Activated CD4-positive, alpha-beta T cell treated with anti-CD3 and anti-CD28 coated beads, Interleukin-2, amount 10 ng/mL, durations not matched to agents 7 days and 5 days (primary cell): ENCODE measurements at regions not wholly inside any gene's neighbourhood (a gene's known extent, or its start where the extent isn't known, plus 50 kb on each side); places are given as distances from the start of the nearest gene placed in this dataset.

Source experiments
- CTCF ChIA-PET: fragments of 350-600 bp; sonication (Branson Sonifier 250); formaldehyde crosslinking; loops from one replicate; lab custom pipeline; 2021; ENCODE audit warnings: antibody characterized with exemption; lab: Charles Lee
- POLR2A ChIA-PET: fragments of 350-600 bp; sonication (Branson Sonifier 250); formaldehyde crosslinking; loops from one replicate; lab custom pipeline; 2021; ENCODE audit warnings: antibody characterized with exemption; lab: Charles Lee
- DNase-seq: peaks from one replicate; pipeline ENCODE4 v3.0.0-alpha.2; 2020
- H3K27ac Mint-ChIP-seq: one replicate; pipeline ENCODE4 v1.8.0; 2021; ENCODE audit warnings: mild to moderate bottlenecking, moderate library complexity, mixed read lengths
- H3K27me3 Mint-ChIP-seq: one replicate; pipeline ENCODE4 v1.8.0; 2021; ENCODE audit warnings: mixed read lengths
- H3K36me3 Mint-ChIP-seq: one replicate; pipeline ENCODE4 v1.8.0; 2021; ENCODE audit warnings: low read depth, mixed read lengths
- H3K4me1 Mint-ChIP-seq: one replicate; pipeline ENCODE4 v1.8.0; 2021; ENCODE audit warnings: mixed read lengths
- H3K4me3 Mint-ChIP-seq: one replicate; pipeline ENCODE4 v1.8.0; 2021; ENCODE audit warnings: mild to moderate bottlenecking, moderate library complexity, mixed read lengths
- H3K9me3 Mint-ChIP-seq: one replicate; pipeline ENCODE4 v1.8.0; 2021; ENCODE audit warnings: mixed read lengths

- H3K4me3 Mint-ChIP-seq, result no peak overlapping the region
- no peak overlapping the region for H3K27ac Mint-ChIP-seq
- POLR2A ChIA-PET, result no interaction called here
- H3K9me3 Mint-ChIP-seq, result no peaks in the 10 kb centered on the region
- H3K27me3 Mint-ChIP-seq, result no peaks in the 10 kb centered on the region
- H3K36me3 Mint-ChIP-seq, result no peaks in the 10 kb centered on the region
- DNase-seq, result no peak
- CTCF ChIA-PET, result no interaction called here
- H3K4me1 Mint-ChIP-seq, result no peaks in the 10 kb centered on the region
Observed at GRCh38 chr4:58111818-58112217, 1001.6 kb upstream of the IGFBP7 start.

DNA sequence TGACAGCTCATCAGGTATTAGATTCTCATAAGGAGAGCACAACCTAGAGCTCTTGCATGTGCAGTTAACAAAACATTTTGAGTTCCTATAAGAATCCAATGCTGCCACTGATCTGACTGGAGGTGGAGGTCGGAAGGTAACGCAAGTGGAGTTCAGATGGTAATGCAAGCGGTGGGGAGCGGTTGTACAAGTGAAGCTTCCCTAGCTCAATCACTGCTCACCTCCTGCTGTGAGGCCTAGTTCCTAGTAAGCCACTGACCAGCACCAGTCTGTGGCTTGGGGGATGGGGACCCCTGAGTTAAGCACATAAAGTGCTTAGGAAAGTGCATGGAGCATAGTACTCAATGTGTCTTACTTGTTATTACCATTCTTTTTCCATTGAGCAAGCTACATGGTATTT, 983.2 kb upstream of the IGFBP7 start:
- no peaks in the 10 kb centered on the region for H3K4me1 Mint-ChIP-seq
- POLR2A ChIA-PET, result no interaction called here
- no peak overlapping the region for H3K27ac Mint-ChIP-seq
- DNase-seq, result no peak
- H3K27me3 Mint-ChIP-seq, result no peaks in the 10 kb centered on the region
- CTCF ChIA-PET, result no interaction called here
- H3K4me3 Mint-ChIP-seq, result no peak overlapping the region
- no peaks in the 10 kb centered on the region for H3K36me3 Mint-ChIP-seq
- no peaks in the 10 kb centered on the region for H3K9me3 Mint-ChIP-seq

GRCh38 chr4:58090539-58090938, 980.4 kb upstream of the IGFBP7 start:
- CTCF ChIA-PET, result interaction anchor here (0.9 kb wide), 1 partner anchor 26 kb away, joined by 3 read pairs; no protein-coding TSS in a partner anchor
- Mint-ChIP-seq H3K27me3 (no peaks in the 10 kb centered on the region), H3K4me1 (no peaks in the 10 kb centered on the region), H3K9me3 (no peaks in the 10 kb centered on the region), H3K27ac (no peak overlapping the region), H3K4me3 (no peak overlapping the region), H3K36me3 (no peaks in the 10 kb centered on the region)
- no peak for DNase-seq
- POLR2A ChIA-PET, result no interaction called here

GRCh38 chr4:58081356-58081755, 971.2 kb upstream of the IGFBP7 start:
- CTCF ChIA-PET, result interaction anchor here (0.6 kb wide), 1 partner anchor 580 kb away, joined by 4 read pairs; no protein-coding TSS in a partner anchor
- peaks cover 6% of the 10 kb centered on the region for H3K9me3 Mint-ChIP-seq
- H3K4me3 Mint-ChIP-seq, result no peak overlapping the region
- H3K27me3 Mint-ChIP-seq, result no peaks in the 10 kb centered on the region
- H3K4me1 Mint-ChIP-seq, result no peaks in the 10 kb centered on the region
- H3K27ac Mint-ChIP-seq, result no peak overlapping the region
- DNase-seq, result no peak
- POLR2A ChIA-PET, result no interaction called here
- no peaks in the 10 kb centered on the region for H3K36me3 Mint-ChIP-seq

DNA sequence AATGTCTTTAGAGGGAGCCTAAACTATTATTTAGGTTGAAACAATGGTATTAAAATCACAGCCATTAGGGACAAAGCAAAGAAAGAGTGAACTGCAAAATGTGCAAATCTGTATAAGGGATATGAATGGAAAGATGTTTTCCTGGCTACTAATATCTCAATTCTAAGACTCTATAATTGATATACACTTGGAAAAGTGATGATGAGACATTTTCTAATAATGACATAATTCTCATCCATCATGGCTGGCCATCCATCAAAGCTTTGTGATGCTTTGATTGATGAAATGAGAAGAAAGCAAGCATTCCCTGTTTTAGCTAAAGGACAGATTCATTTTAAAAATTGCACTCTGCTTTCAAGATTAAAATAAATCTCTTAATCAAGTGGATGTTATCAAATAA, 965.5 kb upstream of the IGFBP7 start:
- ChIA-PET CTCF (no interaction called here), POLR2A (no interaction called here)
- H3K4me3 Mint-ChIP-seq, result no peak overlapping the region
- no peaks in the 10 kb centered on the region for H3K4me1 Mint-ChIP-seq
- H3K9me3 Mint-ChIP-seq, result peaks cover 6% of the 10 kb centered on the region
- DNase-seq, result no peak
- no peaks in the 10 kb centered on the region for H3K27me3 Mint-ChIP-seq
- H3K36me3 Mint-ChIP-seq, result no peaks in the 10 kb centered on the region
- H3K27ac Mint-ChIP-seq, result no peak overlapping the region

DNA sequence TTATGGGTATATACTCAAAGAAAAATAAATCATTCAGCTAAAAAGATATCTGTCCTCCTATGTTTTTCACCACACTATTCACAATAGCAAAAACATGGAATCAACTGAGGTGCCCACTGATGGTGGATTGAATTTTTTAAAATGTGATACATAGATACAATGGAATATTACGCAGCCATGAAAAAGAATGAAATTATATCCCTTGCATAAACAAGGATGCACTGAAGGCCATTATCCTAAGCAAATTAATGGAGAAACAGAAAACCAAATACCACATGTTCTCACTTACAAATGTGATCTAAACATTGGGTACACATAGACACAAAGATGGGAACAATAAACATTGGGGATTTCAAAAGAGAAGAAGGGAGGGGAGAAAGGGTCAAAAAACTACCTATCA, 964.2 kb upstream of the IGFBP7 start:
- no peak for DNase-seq
- Mint-ChIP-seq H3K27me3 (no peaks in the 10 kb centered on the region), H3K4me3 (no peak overlapping the region), H3K27ac (no peak overlapping the region), H3K36me3 (no peaks in the 10 kb centered on the region), H3K9me3 (peaks cover 6% of the 10 kb centered on the region), H3K4me1 (no peaks in the 10 kb centered on the region)
- ChIA-PET CTCF (no interaction called here), POLR2A (no interaction called here)

GRCh38 chr4:58070726-58071125, 960.5 kb upstream of the IGFBP7 start:
- POLR2A ChIA-PET, result no interaction called here
- CTCF ChIA-PET, result no interaction called here
- H3K36me3 Mint-ChIP-seq, result no peaks in the 10 kb centered on the region
- peaks cover 4% of the 10 kb centered on the region for H3K9me3 Mint-ChIP-seq
- H3K27me3 Mint-ChIP-seq, result no peaks in the 10 kb centered on the region
- no peak overlapping the region for H3K27ac Mint-ChIP-seq
- no peak for DNase-seq
- H3K4me3 Mint-ChIP-seq, result no peak overlapping the region
- H3K4me1 Mint-ChIP-seq, result no peaks in the 10 kb centered on the region

DNA sequence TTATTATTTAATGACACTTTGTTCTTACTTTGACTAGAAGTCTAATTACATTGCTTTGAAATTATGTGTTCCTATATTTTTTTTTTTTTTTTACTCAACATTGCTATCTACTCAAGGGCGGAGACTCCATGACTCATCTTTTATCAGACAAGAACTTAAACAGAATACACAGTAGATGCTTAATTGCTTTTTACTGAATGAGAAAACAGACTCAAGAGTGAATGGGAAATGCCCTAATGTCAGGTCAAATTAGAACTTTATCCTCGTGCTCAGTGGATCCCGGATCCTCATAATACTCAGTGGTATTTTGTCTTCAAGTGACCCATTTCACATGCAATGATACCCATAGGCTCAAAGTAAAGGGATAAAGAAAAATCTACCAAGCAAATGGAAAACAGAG, 954.5 kb upstream of the IGFBP7 start:
- Mint-ChIP-seq H3K27ac (no peak overlapping the region), H3K4me1 (no peaks in the 10 kb centered on the region), H3K9me3 (peaks cover 2% of the 10 kb centered on the region), H3K27me3 (no peaks in the 10 kb centered on the region), H3K36me3 (no peaks in the 10 kb centered on the region), H3K4me3 (no peak overlapping the region)
- ChIA-PET CTCF (no interaction called here), POLR2A (no interaction called here)
- no peak for DNase-seq

DNA sequence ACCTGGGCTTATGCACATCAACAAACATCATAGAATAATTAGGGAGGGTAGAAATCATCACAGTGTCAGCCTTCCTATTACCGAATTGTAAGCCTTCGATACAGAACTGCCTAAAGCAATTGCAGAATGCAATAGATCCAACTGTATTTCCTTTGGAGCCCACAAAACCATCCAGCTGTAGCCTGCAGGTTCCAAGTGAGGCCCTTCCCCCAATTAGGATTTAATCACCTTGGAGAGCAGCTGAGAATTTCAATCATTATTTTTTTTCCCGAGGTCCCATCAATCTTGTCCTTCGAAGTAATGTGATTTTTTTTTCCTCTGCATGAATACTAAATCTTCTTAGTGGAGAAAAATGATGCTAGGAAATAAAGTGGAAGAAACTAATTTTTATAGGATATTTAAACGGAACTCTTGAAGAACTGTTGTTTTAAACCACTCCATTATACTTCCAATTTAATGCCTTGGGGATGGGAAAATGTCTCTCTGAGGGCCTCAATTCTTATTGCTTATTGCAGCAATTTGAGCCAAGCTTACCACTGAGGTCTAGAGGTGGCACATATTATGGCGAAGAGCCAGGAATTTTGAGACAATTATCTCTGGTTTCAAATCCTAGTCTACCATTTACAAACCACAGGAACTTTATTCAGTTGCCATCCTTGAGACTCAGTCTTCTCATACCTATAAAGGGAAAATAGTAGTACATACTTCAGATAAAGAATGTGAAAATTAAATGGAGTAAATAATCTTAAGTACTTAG, 953.4 kb upstream of the IGFBP7 start:
- DNase-seq, result no peak
- ChIA-PET POLR2A (no interaction called here), CTCF (no interaction called here)
- Mint-ChIP-seq H3K4me3 (no peak overlapping the region), H3K9me3 (peaks cover 2% of the 10 kb centered on the region), H3K36me3 (no peaks in the 10 kb centered on the region), H3K4me1 (no peaks in the 10 kb centered on the region), H3K27me3 (no peaks in the 10 kb centered on the region), H3K27ac (no peak overlapping the region)

- H3K4me1 Mint-ChIP-seq, result no peaks in the 10 kb centered on the region
- peaks cover 2% of the 10 kb centered on the region for H3K9me3 Mint-ChIP-seq
- no peaks in the 10 kb centered on the region for H3K36me3 Mint-ChIP-seq
- ChIA-PET CTCF (no interaction called here), POLR2A (no interaction called here)
- no peak overlapping the region for H3K27ac Mint-ChIP-seq
- no peak for DNase-seq
- H3K4me3 Mint-ChIP-seq, result no peak overlapping the region
- H3K27me3 Mint-ChIP-seq, result no peaks in the 10 kb centered on the region
Observed at GRCh38 chr4:58061967-58062366, 951.8 kb upstream of the IGFBP7 start.

GRCh38 chr4:58050439-58050838, 940.3 kb upstream of the IGFBP7 start:
- POLR2A ChIA-PET, result no interaction called here

GRCh38 chr4:58048491-58048890, 938.3 kb upstream of the IGFBP7 start:
- ChIA-PET CTCF (no interaction called here), POLR2A (no interaction called here)
- no peak for DNase-seq
- H3K9me3 Mint-ChIP-seq, result peaks cover 4% of the 10 kb centered on the region
- H3K27me3 Mint-ChIP-seq, result no peaks in the 10 kb centered on the region
- H3K4me1 Mint-ChIP-seq, result no peaks in the 10 kb centered on the region
- no peak overlapping the region for H3K27ac Mint-ChIP-seq
- no peak overlapping the region for H3K4me3 Mint-ChIP-seq
- no peaks in the 10 kb centered on the region for H3K36me3 Mint-ChIP-seq

More at GRCh38 chr4:58050439-58050838, 940.3 kb upstream of the IGFBP7 start:
- CTCF ChIA-PET, result no interaction called here
- Mint-ChIP-seq H3K9me3 (no peaks in the 10 kb centered on the region), H3K27ac (no peak overlapping the region), H3K27me3 (no peaks in the 10 kb centered on the region), H3K36me3 (no peaks in the 10 kb centered on the region), H3K4me1 (no peaks in the 10 kb centered on the region), H3K4me3 (no peak overlapping the region)
- no peak for DNase-seq

DNA sequence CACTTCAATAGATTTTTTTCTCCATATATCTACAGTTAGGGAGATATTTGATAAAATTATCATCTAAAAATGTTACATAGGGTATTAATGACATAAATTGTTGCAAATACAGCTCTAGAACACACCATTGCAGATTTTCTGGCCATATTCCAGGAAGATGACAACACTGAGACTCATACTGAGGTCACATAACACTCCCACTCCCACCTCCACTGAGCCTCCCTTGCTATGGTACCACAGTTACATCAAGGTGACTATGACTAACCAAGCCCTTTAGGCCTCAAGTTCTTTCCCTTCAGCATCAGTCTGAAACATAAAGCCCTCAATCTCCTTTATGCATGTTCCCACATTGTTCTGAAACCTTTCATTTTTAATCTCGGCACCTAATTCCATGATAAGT, 932.0 kb upstream of the IGFBP7 start:
- Mint-ChIP-seq H3K27ac (no peak overlapping the region), H3K27me3 (no peaks in the 10 kb centered on the region), H3K36me3 (no peaks in the 10 kb centered on the region), H3K4me3 (no peak overlapping the region), H3K9me3 (peaks cover 6% of the 10 kb centered on the region), H3K4me1 (no peaks in the 10 kb centered on the region)
- ChIA-PET CTCF (no interaction called here), POLR2A (no interaction called here)
- DNase-seq, result no peak

- no peaks in the 10 kb centered on the region for H3K36me3 Mint-ChIP-seq
- no peak overlapping the region for H3K4me3 Mint-ChIP-seq
- no peaks in the 10 kb centered on the region for H3K27me3 Mint-ChIP-seq
- no peaks in the 10 kb centered on the region for H3K9me3 Mint-ChIP-seq
- no peak for DNase-seq
- no peaks in the 10 kb centered on the region for H3K4me1 Mint-ChIP-seq
- ChIA-PET CTCF (no interaction called here), POLR2A (no interaction called here)
- H3K27ac Mint-ChIP-seq, result no peak overlapping the region
Observed at GRCh38 chr4:57993944-57994343, 883.8 kb upstream of the IGFBP7 start.
